ENCODE measurements at regions not wholly inside any gene's neighbourhood (a gene's known extent, or its start where the extent isn't known, plus 50 kb on each side); places are given as distances from the start of the nearest gene placed in this dataset.

DNA sequence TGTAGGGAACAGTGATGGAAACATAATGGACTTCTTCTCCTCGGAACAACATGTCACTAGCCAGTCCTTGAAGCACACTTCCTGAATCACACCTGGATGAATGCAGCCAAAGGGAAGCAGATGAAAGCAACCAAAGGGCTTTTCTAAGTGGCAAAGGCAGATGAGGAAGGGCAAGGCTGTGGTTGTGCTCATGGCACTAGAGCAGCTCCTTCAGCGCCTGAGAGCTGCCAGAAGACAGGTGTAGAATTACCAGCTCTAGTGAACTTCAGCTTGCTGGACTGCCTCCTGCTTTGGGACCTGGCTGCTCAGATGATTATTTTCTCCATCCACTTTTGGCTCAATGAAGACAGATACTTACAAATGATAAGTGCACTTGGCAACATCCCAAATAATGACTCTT is 1372.1 kb upstream of the SEL1L start:
- TF ChIP-seq, protein P1, sequence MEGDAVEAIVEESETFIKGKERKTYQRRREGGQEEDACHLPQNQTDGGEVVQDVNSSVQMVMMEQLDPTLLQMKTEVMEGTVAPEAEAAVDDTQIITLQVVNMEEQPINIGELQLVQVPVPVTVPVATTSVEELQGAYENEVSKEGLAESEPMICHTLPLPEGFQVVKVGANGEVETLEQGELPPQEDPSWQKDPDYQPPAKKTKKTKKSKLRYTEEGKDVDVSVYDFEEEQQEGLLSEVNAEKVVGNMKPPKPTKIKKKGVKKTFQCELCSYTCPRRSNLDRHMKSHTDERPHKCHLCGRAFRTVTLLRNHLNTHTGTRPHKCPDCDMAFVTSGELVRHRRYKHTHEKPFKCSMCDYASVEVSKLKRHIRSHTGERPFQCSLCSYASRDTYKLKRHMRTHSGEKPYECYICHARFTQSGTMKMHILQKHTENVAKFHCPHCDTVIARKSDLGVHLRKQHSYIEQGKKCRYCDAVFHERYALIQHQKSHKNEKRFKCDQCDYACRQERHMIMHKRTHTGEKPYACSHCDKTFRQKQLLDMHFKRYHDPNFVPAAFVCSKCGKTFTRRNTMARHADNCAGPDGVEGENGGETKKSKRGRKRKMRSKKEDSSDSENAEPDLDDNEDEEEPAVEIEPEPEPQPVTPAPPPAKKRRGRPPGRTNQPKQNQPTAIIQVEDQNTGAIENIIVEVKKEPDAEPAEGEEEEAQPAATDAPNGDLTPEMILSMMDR (IDR thresholded peaks at IDR 0.05) = no peak
- TF ChIP-seq SIN3A (IDR thresholded peaks at IDR 0.05; ENCODE audit: borderline replicate concordance, insufficient read depth, low read depth, low read length) (no peak), REST (IDR thresholded peaks at IDR 0.05; ENCODE audit: insufficient read depth in 1 of 2, low read depth in 2 of 2, low read length in 1 of 2) (no peak), POLR2AphosphoS5 (IDR thresholded peaks at IDR 0.05; ENCODE audit: low read depth, low read length) (no peak), TCF7L2 (IDR thresholded peaks at IDR 0.05; ENCODE audit: low read depth, low read length) (no peak)
